ENCODE measurements at regions not wholly inside any gene's neighbourhood (a gene's known extent, or its start where the extent isn't known, plus 50 kb on each side); places are given as distances from the start of the nearest gene placed in this dataset.

GRCh38 chr22:22035203-22035602 is 52.6 kb upstream of the TOP3B start:
- no peak for TF ChIP-seq SP1 (IDR thresholded peaks at IDR 0.05; ENCODE audit: low read depth)
- TF ChIP-seq ZNF274 (IDR thresholded peaks at IDR 0.05; ENCODE audit: low read depth, low read length): no peak
- TF ChIP-seq, protein P1, sequence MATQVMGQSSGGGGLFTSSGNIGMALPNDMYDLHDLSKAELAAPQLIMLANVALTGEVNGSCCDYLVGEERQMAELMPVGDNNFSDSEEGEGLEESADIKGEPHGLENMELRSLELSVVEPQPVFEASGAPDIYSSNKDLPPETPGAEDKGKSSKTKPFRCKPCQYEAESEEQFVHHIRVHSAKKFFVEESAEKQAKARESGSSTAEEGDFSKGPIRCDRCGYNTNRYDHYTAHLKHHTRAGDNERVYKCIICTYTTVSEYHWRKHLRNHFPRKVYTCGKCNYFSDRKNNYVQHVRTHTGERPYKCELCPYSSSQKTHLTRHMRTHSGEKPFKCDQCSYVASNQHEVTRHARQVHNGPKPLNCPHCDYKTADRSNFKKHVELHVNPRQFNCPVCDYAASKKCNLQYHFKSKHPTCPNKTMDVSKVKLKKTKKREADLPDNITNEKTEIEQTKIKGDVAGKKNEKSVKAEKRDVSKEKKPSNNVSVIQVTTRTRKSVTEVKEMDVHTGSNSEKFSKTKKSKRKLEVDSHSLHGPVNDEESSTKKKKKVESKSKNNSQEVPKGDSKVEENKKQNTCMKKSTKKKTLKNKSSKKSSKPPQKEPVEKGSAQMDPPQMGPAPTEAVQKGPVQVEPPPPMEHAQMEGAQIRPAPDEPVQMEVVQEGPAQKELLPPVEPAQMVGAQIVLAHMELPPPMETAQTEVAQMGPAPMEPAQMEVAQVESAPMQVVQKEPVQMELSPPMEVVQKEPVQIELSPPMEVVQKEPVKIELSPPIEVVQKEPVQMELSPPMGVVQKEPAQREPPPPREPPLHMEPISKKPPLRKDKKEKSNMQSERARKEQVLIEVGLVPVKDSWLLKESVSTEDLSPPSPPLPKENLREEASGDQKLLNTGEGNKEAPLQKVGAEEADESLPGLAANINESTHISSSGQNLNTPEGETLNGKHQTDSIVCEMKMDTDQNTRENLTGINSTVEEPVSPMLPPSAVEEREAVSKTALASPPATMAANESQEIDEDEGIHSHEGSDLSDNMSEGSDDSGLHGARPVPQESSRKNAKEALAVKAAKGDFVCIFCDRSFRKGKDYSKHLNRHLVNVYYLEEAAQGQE (IDR thresholded peaks at IDR 0.05; ENCODE audit: low read depth): no peak
- TF ChIP-seq, protein P2, sequence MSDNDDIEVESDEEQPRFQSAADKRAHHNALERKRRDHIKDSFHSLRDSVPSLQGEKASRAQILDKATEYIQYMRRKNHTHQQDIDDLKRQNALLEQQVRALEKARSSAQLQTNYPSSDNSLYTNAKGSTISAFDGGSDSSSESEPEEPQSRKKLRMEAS (IDR thresholded peaks at IDR 0.05): no peak
- TF ChIP-seq ATF3 (IDR thresholded peaks at IDR 0.05): no peak
- TF ChIP-seq SRF (IDR thresholded peaks at IDR 0.05; ENCODE audit: low read depth): no peak
- TF ChIP-seq CTCF (IDR thresholded peaks at IDR 0.05 in 2 of 3, conservative IDR thresholded peaks at IDR 0.05 in 1 of 3; ENCODE audit: borderline replicate concordance in 1 of 3, insufficient read depth in 1 of 3, low read depth in 2 of 3, low read length in 2 of 3): no peak
- no peak for TF ChIP-seq JUND (IDR thresholded peaks at IDR 0.05)
- TF ChIP-seq FOSL1 (IDR thresholded peaks at IDR 0.05; ENCODE audit: low read depth): no peak
- no peak for TF ChIP-seq ELF1 (IDR thresholded peaks at IDR 0.05; ENCODE audit: borderline replicate concordance, low read depth)
- no peak for TF ChIP-seq EZH2phosphoT487 (IDR thresholded peaks at IDR 0.05; ENCODE audit: borderline replicate concordance)
- TF ChIP-seq EZH2 (IDR thresholded peaks at IDR 0.05): no peak
- TF ChIP-seq POLR2A (IDR thresholded peaks at IDR 0.05; ENCODE audit: borderline replicate concordance, extremely low read depth, insufficient read depth, insufficient read length): no peak
- TF ChIP-seq CBX3 (IDR thresholded peaks at IDR 0.05; ENCODE audit: low read depth): no peak
- Histone ChIP-seq H3K9ac (ENCODE audit: low read length) (no peak overlapping the region), H3K79me2 (ENCODE audit: insufficient read depth, low read length) (no peaks in the 10 kb centered on the region), H2AFZ (ENCODE audit: low read depth, low read length, poor library complexity, severe bottlenecking) (no peak overlapping the region), H3K9me3 (ENCODE audit: control insufficient read depth in 1 of 2, insufficient read depth in 1 of 2, low read depth in 1 of 2, low read length in 2 of 2) (no peaks in the 10 kb centered on the region), H3K4me3 (replicated peaks in 1 of 2; ENCODE audit: low read depth in 1 of 2, low read length in 2 of 2) (no peak overlapping the region), H3K27ac (ENCODE audit: low read depth, low read length) (no peak overlapping the region), H4K20me1 (ENCODE audit: insufficient read depth) (no peaks in the 10 kb centered on the region), H3K27me3 (ENCODE audit: insufficient read depth, low read length) (no peaks in the 10 kb centered on the region), H3K4me2 (ENCODE audit: low read length) (no peak overlapping the region), H3K4me1 (ENCODE audit: control insufficient read depth in 1 of 2, insufficient read depth in 2 of 2, low read length in 2 of 2) (no peaks in the 10 kb centered on the region), H3K9me2 (ENCODE audit: insufficient read depth) (no peaks in the 10 kb centered on the region), H3K36me3 (ENCODE audit: control insufficient read depth in 1 of 2, insufficient read depth in 2 of 2, low read length in 2 of 2) (no peaks in the 10 kb centered on the region)
- ATAC-seq (no peak), DNase-seq (ENCODE audit: low read depth, low spot score) (no peak)
- BruUV-seq (replicated peaks): no TSS peak
- ChIA-PET POLR2A (no interaction called here), CTCF (interaction anchor here (0.8 kb wide), 1 partner anchor 26 kb away, joined by 4 read pairs; no protein-coding TSS in a partner anchor), RAD21 (ENCODE audit: low non-redundant PET in 1 of 2, low total read pairs in 2 of 2, uncharacterized antibody in 2 of 2, unreplicated experiment in 2 of 2) (interaction anchor here in 1 of 2 experiments (0.6 kb wide), 1 partner anchor 57 kb away, joined by 4 read pairs; no protein-coding TSS in a partner anchor)
- intact Hi-C loops (cut with micrococcal nuclease): no loop called here
